HUES48 (cell line): ENCODE measurements at regions not wholly inside any gene's neighbourhood (a gene's known extent, or its start where the extent isn't known, plus 50 kb on each side); places are given as distances from the start of the nearest gene placed in this dataset.

Source experiments
- H3K27ac ChIP-seq: one replicate; pipeline ENCODE4 v1.7.0; 2013; ENCODE audit warnings: low read depth, low read length, inconsistent platforms
- H3K27me3 ChIP-seq: 2 replicates; pipeline ENCODE4 v1.6.1; 2013; ENCODE audit warnings: mild to moderate bottlenecking, low read length; ENCODE audit not compliant: control insufficient read depth, insufficient read depth
- H3K36me3 ChIP-seq: 2 replicates; pipeline ENCODE4 v1.6.1; 2013; ENCODE audit warnings: low read length; ENCODE audit not compliant: control insufficient read depth, insufficient read depth
- H3K4me1 ChIP-seq: 2 replicates; pipeline ENCODE4 v1.6.1; 2013; ENCODE audit warnings: mild to moderate bottlenecking, low read length; ENCODE audit not compliant: control insufficient read depth, insufficient read depth
- H3K4me3 ChIP-seq: 2 replicates; pipeline ENCODE4 v1.5.1; 2013; ENCODE audit warnings: mild to moderate bottlenecking, low read depth, low read length
- H3K9ac ChIP-seq: 2 replicates; pipeline ENCODE4 v1.6.1; 2013; ENCODE audit warnings: mild to moderate bottlenecking, low read depth, low read length, moderate library complexity
- H3K9me3 ChIP-seq: 2 replicates; pipeline ENCODE4 v1.6.1; 2013; ENCODE audit warnings: low read length; ENCODE audit not compliant: control insufficient read depth, insufficient read depth

- Histone ChIP-seq H3K4me1 (no peaks in the 10 kb centered on the region), H3K9me3 (no peaks in the 10 kb centered on the region), H3K27ac (no peak overlapping the region), H3K27me3 (no peaks in the 10 kb centered on the region), H3K36me3 (no peaks in the 10 kb centered on the region), H3K9ac (no peak overlapping the region), H3K4me3 (no peak overlapping the region)
Observed at GRCh38 chr10:3016016-3016415, 51.3 kb upstream of the PFKP start.

- H3K9ac ChIP-seq: no peak overlapping the region
- no peaks in the 10 kb centered on the region for H3K36me3 ChIP-seq
- no peak overlapping the region for H3K4me3 ChIP-seq
- H3K27me3 ChIP-seq: no peaks in the 10 kb centered on the region
- H3K9me3 ChIP-seq: no peaks in the 10 kb centered on the region
- H3K4me1 ChIP-seq: no peaks in the 10 kb centered on the region
- H3K27ac ChIP-seq: no peak overlapping the region
Observed at GRCh38 chr10:3014968-3015367, 52.4 kb upstream of the PFKP start.

GRCh38 chr10:3012223-3012622, 55.1 kb upstream of the PFKP start:
- no peaks in the 10 kb centered on the region for H3K4me1 ChIP-seq
- no peak overlapping the region for H3K27ac ChIP-seq
- H3K9me3 ChIP-seq: no peaks in the 10 kb centered on the region
- H3K9ac ChIP-seq: no peak overlapping the region
- H3K4me3 ChIP-seq: no peak overlapping the region
- no peaks in the 10 kb centered on the region for H3K36me3 ChIP-seq
- H3K27me3 ChIP-seq: no peaks in the 10 kb centered on the region

GRCh38 chr10:3010816-3011460, 56.4 kb upstream of the PFKP start:
- Histone ChIP-seq H3K27me3 (no peaks in the 10 kb centered on the region), H3K27ac (no peak overlapping the region), H3K9me3 (no peaks in the 10 kb centered on the region), H3K4me3 (no peak overlapping the region), H3K9ac (no peak overlapping the region), H3K36me3 (no peaks in the 10 kb centered on the region), H3K4me1 (no peaks in the 10 kb centered on the region)

- H3K9me3 ChIP-seq: no peaks in the 10 kb centered on the region
- H3K4me1 ChIP-seq: no peaks in the 10 kb centered on the region
- H3K9ac ChIP-seq: no peak overlapping the region
- H3K27ac ChIP-seq: no peak overlapping the region
- H3K27me3 ChIP-seq: no peaks in the 10 kb centered on the region
- no peak overlapping the region for H3K4me3 ChIP-seq
- no peaks in the 10 kb centered on the region for H3K36me3 ChIP-seq
Observed at GRCh38 chr10:3010334-3010733, 57.0 kb upstream of the PFKP start.

GRCh38 chr10:3009341-3009740, 58.0 kb upstream of the PFKP start:
- Histone ChIP-seq H3K9me3 (no peaks in the 10 kb centered on the region), H3K27me3 (no peaks in the 10 kb centered on the region), H3K36me3 (no peaks in the 10 kb centered on the region), H3K4me1 (no peaks in the 10 kb centered on the region), H3K4me3 (no peak overlapping the region), H3K9ac (no peak overlapping the region), H3K27ac (no peak overlapping the region)

- Histone ChIP-seq H3K4me1 (no peaks in the 10 kb centered on the region), H3K27me3 (no peaks in the 10 kb centered on the region), H3K27ac (no peak overlapping the region), H3K9ac (no peak overlapping the region), H3K4me3 (no peak overlapping the region), H3K9me3 (no peaks in the 10 kb centered on the region), H3K36me3 (no peaks in the 10 kb centered on the region)
Observed at GRCh38 chr10:3008518-3009195, 58.7 kb upstream of the PFKP start.

- no peak overlapping the region for H3K27ac ChIP-seq
- no peaks in the 10 kb centered on the region for H3K36me3 ChIP-seq
- no peaks in the 10 kb centered on the region for H3K9me3 ChIP-seq
- no peaks in the 10 kb centered on the region for H3K4me1 ChIP-seq
- H3K9ac ChIP-seq: no peak overlapping the region
- no peak overlapping the region for H3K4me3 ChIP-seq
- H3K27me3 ChIP-seq: no peaks in the 10 kb centered on the region
Observed at GRCh38 chr10:3006607-3007006, 60.7 kb upstream of the PFKP start.

- Histone ChIP-seq H3K4me1 (no peaks in the 10 kb centered on the region), H3K4me3 (no peak overlapping the region), H3K27me3 (no peaks in the 10 kb centered on the region), H3K36me3 (no peaks in the 10 kb centered on the region), H3K9ac (no peak overlapping the region), H3K27ac (no peak overlapping the region), H3K9me3 (no peaks in the 10 kb centered on the region)
Observed at GRCh38 chr10:3006093-3006492, 61.3 kb upstream of the PFKP start.

GRCh38 chr10:3002304-3002703, 65.0 kb upstream of the PFKP start:
- no peaks in the 10 kb centered on the region for H3K4me1 ChIP-seq
- H3K36me3 ChIP-seq: no peaks in the 10 kb centered on the region
- no peak overlapping the region for H3K9ac ChIP-seq
- H3K27me3 ChIP-seq: no peaks in the 10 kb centered on the region
- no peaks in the 10 kb centered on the region for H3K9me3 ChIP-seq
- H3K27ac ChIP-seq: no peak overlapping the region
- H3K4me3 ChIP-seq: no peak overlapping the region

GRCh38 chr10:3000048-3000447, 67.3 kb upstream of the PFKP start:
- H3K4me1 ChIP-seq: no peaks in the 10 kb centered on the region

More at GRCh38 chr10:3000048-3000447, 67.3 kb upstream of the PFKP start:
- H3K27me3 ChIP-seq: no peaks in the 10 kb centered on the region
- no peaks in the 10 kb centered on the region for H3K36me3 ChIP-seq
- no peak overlapping the region for H3K9ac ChIP-seq
- H3K9me3 ChIP-seq: no peaks in the 10 kb centered on the region
- H3K27ac ChIP-seq: no peak overlapping the region
- H3K4me3 ChIP-seq: no peak overlapping the region
